Nephron (organoid): ENCODE measurements at regions not wholly inside any gene's neighbourhood (a gene's known extent, or its start where the extent isn't known, plus 50 kb on each side); places are given as distances from the start of the nearest gene placed in this dataset.
A peak's percentile ranks its signal among the peaks of the same experiment; 100 is the strongest.

Experiments
- H3K27ac Mint-ChIP-seq, 3 experiments: 2 replicates each; pipeline ENCODE4 v1.8.0; 2020; ENCODE audit warnings: mixed read lengths in 3 of 3, mild to moderate bottlenecking in 2 of 3, moderate library complexity in 1 of 3
- H3K27me3 Mint-ChIP-seq: 2 replicates; pipeline ENCODE4 v1.8.0; 2021; ENCODE audit warnings: low read depth, mild to moderate bottlenecking, moderate library complexity, mixed read lengths
- H3K36me3 Mint-ChIP-seq: 2 replicates; pipeline ENCODE4 v1.8.0; 2020; ENCODE audit warnings: low read depth, mixed read lengths
- H3K4me1 Mint-ChIP-seq: 2 replicates; pipeline ENCODE4 v1.8.0; 2020; ENCODE audit warnings: mixed read lengths
- H3K4me3 Mint-ChIP-seq, 3 experiments: 2 replicates each; pipeline ENCODE4 v1.8.0; 2020; ENCODE audit warnings: mild to moderate bottlenecking in 3 of 3, mixed read lengths in 3 of 3, moderate library complexity in 2 of 3
- H3K9me3 Mint-ChIP-seq: 2 replicates; pipeline ENCODE4 v1.8.0; 2020; ENCODE audit warnings: mixed read lengths
- CTCF ChIP-seq, 3 experiments: fragments of 200-600 bp; sonication (generic); IDR thresholded peaks; one replicate each; pipeline ENCODE4 v1.5.0; 2021; ENCODE audit warnings: antibody characterized with exemption in 3 of 3; ENCODE audit not compliant: unreplicated experiment in 3 of 3

- no peak for TF ChIP-seq CTCF (IDR thresholded peaks at IDR 0.05; ENCODE audit: unreplicated experiment in 3 of 3)
- Mint-ChIP-seq H3K36me3 (no peaks in the 10 kb centered on the region), H3K27me3 (no peaks in the 10 kb centered on the region), H3K4me1 (peaks cover 18% of the 10 kb centered on the region), H3K4me3 (no peak overlapping the region), H3K27ac (no peak overlapping the region), H3K9me3 (no peaks in the 10 kb centered on the region)
Observed at GRCh38 chr18:46397174-46397573, 259.8 kb downstream of the LOXHD1 start.

GRCh38 chr18:46398005-46398404 lies 259.0 kb downstream of the LOXHD1 start:
- no peaks in the 10 kb centered on the region for H3K27me3 Mint-ChIP-seq
- no peak for TF ChIP-seq CTCF (IDR thresholded peaks at IDR 0.05; ENCODE audit: unreplicated experiment in 3 of 3)
- no peaks in the 10 kb centered on the region for H3K36me3 Mint-ChIP-seq
- H3K4me1 Mint-ChIP-seq, result peaks cover 18% of the 10 kb centered on the region
- H3K4me3 Mint-ChIP-seq, result no peak overlapping the region
- H3K9me3 Mint-ChIP-seq, result no peaks in the 10 kb centered on the region
- no peak overlapping the region for H3K27ac Mint-ChIP-seq

- no peak overlapping the region for H3K4me3 Mint-ChIP-seq
- H3K9me3 Mint-ChIP-seq, result no peaks in the 10 kb centered on the region
- H3K36me3 Mint-ChIP-seq, result no peaks in the 10 kb centered on the region
- no peak for TF ChIP-seq CTCF (IDR thresholded peaks at IDR 0.05; ENCODE audit: unreplicated experiment in 3 of 3)
- H3K27ac Mint-ChIP-seq, result no peak overlapping the region
- H3K4me1 Mint-ChIP-seq, result peaks cover 18% of the 10 kb centered on the region
- H3K27me3 Mint-ChIP-seq, result no peaks in the 10 kb centered on the region
Observed at GRCh38 chr18:46398625-46399024, 258.4 kb downstream of the LOXHD1 start.

GRCh38 chr18:46399303-46399702 lies 257.7 kb downstream of the LOXHD1 start:
- no peaks in the 10 kb centered on the region for H3K36me3 Mint-ChIP-seq
- H3K9me3 Mint-ChIP-seq, result no peaks in the 10 kb centered on the region
- H3K27ac Mint-ChIP-seq, result no peak overlapping the region
- no peak overlapping the region for H3K4me3 Mint-ChIP-seq
- TF ChIP-seq CTCF (IDR thresholded peaks at IDR 0.05; ENCODE audit: unreplicated experiment in 3 of 3), result no peak
- H3K4me1 Mint-ChIP-seq, result peaks cover 17% of the 10 kb centered on the region
- no peaks in the 10 kb centered on the region for H3K27me3 Mint-ChIP-seq

DNA sequence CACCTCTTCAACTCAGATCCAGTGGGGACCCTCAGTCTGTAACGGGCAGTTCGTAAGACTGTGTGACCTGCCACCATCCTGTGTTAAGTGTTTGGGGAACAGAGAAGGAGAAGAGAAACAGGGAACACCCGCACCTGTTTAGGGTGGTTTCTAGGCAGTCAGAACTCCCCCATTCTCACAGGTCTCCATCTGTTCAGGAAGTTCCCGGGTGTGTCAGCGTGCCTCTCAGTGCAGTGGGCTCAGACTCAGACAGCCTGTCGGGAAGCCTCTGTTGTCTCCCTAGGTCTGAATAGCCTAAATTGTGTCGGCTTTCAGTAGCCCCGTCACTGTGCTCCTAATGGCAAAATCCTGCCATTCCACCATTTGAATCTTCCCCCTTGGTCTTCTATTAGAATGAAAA lies 256.6 kb downstream of the LOXHD1 start:
- Mint-ChIP-seq H3K36me3 (no peaks in the 10 kb centered on the region), H3K9me3 (no peaks in the 10 kb centered on the region), H3K4me1 (peaks cover 14% of the 10 kb centered on the region), H3K4me3 (no peak overlapping the region), H3K27ac (no peak overlapping the region), H3K27me3 (no peaks in the 10 kb centered on the region)
- no peak for TF ChIP-seq CTCF (IDR thresholded peaks at IDR 0.05; ENCODE audit: unreplicated experiment in 3 of 3)

DNA sequence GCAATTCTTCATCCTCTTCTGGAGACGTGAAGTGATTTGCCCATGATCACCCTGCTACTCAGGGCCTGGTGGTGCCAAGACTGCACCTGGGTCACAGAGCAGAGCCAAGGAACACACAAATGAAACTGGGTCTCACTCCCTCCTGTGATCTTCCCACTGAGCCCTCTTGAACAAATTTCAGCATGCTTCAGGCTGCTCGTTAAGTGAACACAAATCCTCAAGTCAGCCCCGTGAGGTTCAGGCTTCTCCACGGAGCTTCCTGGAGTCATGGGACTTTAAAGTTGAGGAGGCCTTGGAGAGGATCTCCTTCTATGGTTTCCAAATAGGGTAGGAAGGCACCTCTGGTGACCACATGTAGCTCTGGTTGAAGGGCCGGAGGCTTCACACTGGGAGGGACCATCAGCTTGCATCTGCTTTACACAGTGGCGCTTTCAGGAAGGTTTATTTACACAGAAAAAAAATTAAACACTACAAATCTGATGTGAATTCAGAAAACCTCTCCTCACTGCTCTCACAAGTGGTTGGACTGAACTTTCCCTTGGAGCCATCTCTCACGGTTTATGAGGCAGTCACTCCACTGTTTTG lies 255.4 kb downstream of the LOXHD1 start:
- Mint-ChIP-seq H3K4me3 (no peak overlapping the region), H3K36me3 (no peaks in the 10 kb centered on the region), H3K9me3 (no peaks in the 10 kb centered on the region), H3K4me1 (peaks cover 10% of the 10 kb centered on the region), H3K27ac (peak overlapping the region in 1 of 3 experiments; percentile 23), H3K27me3 (no peaks in the 10 kb centered on the region)
- TF ChIP-seq CTCF (IDR thresholded peaks at IDR 0.05; ENCODE audit: unreplicated experiment in 3 of 3), result no peak
